CD1c-positive myeloid dendritic cell (primary cell): ENCODE measurements at regions not wholly inside any gene's neighbourhood (a gene's known extent, or its start where the extent isn't known, plus 50 kb on each side); places are given as distances from the start of the nearest gene placed in this dataset.

Experiments used
- DNase-seq: peaks from one replicate; pipeline ENCODE4 v3.0.0-alpha.2; 2016; ENCODE audit errors: extremely low spot score

- no peak for DNase-seq
These were observed 61.8 kb upstream of the PTPRD start for GRCh38 chr9:10674586-10674985.

DNA sequence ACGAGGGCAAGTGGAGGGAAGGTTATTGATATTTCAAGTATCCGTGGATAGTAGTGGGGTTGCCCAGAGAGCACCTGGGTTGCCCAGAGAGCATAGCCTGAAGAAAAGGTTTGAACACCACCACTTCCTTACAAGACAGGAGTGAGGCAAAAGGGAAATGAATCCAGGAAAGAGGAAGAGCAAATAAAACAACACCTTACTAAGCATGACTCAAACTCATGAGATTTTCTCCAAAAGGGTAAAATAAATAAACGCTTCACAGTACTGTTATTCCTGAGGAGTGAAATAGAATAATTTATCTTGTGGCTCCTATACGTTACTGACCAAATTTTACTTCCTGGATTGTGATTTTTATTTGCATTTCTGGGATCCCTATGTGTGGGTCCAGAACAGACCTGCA lies 65.2 kb upstream of the PTPRD start:
- DNase-seq = no peak

DNA sequence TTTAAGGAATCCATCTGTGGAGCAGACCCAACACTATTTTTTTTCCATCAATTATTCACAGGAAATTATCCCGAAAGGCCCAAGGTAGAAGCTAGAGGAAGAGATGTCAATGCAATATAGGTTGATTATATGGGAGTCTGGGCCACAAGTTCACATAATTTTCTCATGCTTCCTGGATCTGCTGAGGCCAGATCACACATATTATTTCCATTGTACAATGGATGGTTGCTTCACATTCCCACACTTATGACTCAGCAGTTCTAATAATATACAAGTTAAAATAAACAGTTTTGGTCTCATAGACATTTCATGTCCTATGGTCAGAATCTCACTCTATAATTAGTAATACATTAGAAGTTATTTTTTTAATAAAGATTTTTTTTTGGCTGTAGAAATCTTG lies 66.0 kb upstream of the PTPRD start:
- no peak for DNase-seq

- DNase-seq = no peak
These were observed 74.1 kb upstream of the PTPRD start for GRCh38 chr9:10686943-10687342.

DNA sequence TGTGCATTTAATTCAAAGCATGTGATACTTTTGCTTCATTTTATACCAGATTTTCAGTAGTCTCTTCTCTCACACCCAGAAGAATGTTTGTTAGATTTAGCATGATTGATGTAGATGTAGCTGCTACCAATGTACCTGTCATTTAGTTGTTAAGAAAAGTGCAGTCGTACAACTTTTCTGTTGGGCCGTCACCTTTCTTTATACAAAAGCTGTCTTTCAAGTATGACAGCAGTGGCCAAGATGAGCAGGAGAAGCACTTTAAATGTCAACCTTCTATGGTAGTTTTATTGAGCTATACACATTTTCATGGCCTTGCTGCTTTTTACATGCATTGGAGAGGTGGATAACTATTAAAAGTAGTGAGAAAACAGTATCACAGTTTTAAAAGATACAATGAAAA lies 77.7 kb upstream of the PTPRD start:
- DNase-seq = no peak

GRCh38 chr9:10697044-10697443 lies 84.2 kb upstream of the PTPRD start:
- DNase-seq = no peak

- no peak for DNase-seq
These were observed 87.5 kb upstream of the PTPRD start for GRCh38 chr9:10700291-10700690.

DNA sequence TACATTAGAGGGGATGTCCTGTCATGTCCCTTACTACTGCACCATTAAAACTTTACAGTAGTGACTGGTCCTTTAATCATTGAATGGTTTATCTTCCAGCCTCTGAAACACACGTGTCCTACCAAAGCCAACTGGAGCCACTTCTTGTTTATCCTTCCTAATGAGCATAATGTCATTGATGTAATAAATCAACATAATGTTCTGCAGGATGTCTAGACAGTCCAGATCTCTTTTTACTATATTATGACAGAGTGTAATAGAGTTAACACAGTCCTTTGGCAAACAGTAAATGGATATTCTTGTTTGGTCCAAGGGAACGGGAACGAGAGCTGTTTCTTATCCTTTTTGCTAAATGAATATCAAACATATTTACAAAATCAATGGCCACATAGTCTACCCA lies 88.1 kb upstream of the PTPRD start:
- no peak for DNase-seq

DNA sequence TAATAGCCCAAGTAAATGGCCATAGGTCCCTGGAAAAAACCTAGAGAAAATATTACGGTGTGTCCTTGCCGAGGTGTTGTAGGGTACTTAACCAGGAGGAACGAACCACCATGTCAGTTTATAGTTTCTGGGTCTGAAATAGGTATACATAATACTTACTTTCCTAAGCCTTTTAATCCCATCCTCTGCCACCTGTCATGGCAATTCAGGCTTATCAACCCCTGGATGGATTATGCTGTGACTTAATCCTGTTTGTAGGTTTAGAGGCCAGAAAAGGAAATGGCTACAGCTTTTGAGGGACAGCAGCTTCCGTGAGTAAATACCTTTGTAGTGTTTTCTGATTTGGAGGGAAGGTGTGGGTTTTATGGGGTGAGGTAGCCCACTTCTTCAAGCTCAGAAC lies 89.1 kb upstream of the PTPRD start:
- no peak for DNase-seq

GRCh38 chr9:10703139-10703538 lies 90.3 kb upstream of the PTPRD start:
- no peak for DNase-seq

DNA sequence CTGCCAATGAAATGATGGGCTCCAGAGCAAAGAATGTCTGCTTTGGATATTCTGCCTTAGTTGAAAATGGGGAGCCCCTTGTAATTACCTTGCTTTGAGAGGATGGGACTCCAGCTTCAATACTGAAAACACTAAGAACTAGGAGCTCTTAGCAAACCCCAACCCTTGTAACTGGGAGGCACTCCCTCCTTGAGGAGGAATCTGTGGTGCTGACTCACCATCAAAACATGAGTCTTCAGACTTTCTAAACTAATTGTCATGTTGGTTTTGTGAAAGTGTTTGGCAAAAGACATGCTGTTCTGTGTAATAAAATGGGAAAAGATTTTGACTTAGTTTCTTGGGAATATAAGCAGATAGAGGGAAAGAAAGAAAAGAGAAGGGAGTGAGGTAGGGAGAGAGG lies 91.9 kb upstream of the PTPRD start:
- no peak for DNase-seq

GRCh38 chr9:10705383-10705782 lies 92.6 kb upstream of the PTPRD start:
- no peak for DNase-seq

DNA sequence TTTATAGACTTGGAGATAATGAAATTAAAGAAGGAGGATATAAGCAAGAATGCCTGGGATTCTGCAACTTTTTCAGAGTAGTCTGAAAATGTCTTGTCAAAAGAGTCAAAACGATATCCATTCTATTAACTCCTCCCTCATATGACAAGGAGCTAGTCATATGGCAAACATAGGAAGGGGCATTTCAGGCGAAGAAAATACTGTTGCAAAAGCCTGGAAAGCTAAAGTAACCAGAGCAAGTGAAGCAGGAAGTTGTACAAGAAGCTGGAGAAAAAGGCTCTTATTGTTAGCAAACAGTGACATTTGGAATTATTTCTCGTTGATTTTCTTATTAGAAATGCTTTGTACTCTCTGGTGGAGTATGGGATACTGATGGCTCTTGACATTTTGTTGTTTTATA lies 94.0 kb upstream of the PTPRD start:
- no peak for DNase-seq

- no peak for DNase-seq
These were observed 108.5 kb upstream of the PTPRD start for GRCh38 chr9:10721301-10721700.

DNA sequence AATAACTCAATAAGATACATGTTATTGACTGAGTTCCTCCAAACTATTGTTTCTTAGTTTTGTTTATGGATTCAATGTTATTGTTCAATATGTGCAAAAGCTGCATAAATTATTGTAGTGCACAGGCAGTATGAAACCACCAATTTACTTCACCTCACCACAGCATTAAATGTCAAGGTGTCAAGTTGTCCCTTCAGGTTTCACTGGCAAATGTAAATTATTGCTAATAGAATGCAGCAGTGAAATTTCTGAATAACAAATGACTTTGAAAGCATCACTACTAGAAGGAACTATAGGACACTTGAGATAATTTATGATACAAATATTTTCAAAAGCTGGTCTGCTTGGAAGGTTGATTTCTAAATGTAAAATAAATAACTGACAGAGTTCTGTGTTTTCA lies 116.4 kb upstream of the PTPRD start:
- DNase-seq = no peak

GRCh38 chr9:10744669-10745068 lies 131.9 kb upstream of the PTPRD start:
- no peak for DNase-seq

- DNase-seq = no peak
These were observed 140.7 kb upstream of the PTPRD start for GRCh38 chr9:10753474-10753873.

GRCh38 chr9:10764481-10764880 lies 151.7 kb upstream of the PTPRD start:
- DNase-seq = no peak

- DNase-seq = no peak
These were observed 160.3 kb upstream of the PTPRD start for GRCh38 chr9:10773136-10773535.

- DNase-seq = no peak
These were observed 161.2 kb upstream of the PTPRD start for GRCh38 chr9:10774051-10774450.

GRCh38 chr9:10785255-10785654 lies 172.5 kb upstream of the PTPRD start:
- no peak for DNase-seq

DNA sequence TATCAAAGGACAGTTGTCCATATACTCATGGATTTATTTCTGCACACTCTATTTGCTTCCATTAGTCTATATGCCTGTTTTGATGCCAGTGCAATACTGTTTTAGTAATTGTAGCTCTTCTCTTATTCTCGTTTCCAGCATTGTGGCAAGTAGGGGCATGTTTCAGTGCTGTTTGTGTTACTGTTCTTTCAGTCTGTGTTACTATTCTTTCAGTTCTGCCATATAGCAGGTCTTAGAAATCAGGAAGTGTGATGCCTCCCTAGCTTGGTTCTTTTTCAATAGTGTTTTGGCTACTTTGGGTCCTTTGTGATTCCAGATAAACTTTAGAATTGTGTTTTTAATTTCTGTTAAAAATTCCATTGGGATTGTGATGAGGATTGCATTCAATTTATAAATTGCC lies 180.5 kb upstream of the PTPRD start:
- no peak for DNase-seq

DNA sequence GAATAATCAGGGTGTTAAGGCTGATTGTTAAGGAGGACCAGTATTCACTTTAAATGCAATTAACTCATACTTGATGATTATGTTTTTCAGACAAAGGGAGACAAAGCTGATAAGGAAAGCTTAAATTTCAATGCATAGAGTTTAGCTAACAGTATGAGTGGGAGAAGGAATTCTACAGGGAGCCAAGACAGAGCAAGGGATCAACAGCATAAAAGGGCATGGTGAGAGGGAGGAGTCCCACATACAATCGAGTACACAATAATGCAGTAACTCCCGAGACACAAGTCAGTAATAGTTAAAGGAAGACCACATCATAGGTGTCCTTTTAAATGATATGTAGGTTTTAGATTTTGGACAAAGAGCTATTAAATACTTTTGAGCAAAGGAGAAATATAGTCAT lies 191.7 kb upstream of the PTPRD start:
- DNase-seq = no peak

GRCh38 chr9:10806868-10807267 lies 194.1 kb upstream of the PTPRD start:
- no peak for DNase-seq

DNA sequence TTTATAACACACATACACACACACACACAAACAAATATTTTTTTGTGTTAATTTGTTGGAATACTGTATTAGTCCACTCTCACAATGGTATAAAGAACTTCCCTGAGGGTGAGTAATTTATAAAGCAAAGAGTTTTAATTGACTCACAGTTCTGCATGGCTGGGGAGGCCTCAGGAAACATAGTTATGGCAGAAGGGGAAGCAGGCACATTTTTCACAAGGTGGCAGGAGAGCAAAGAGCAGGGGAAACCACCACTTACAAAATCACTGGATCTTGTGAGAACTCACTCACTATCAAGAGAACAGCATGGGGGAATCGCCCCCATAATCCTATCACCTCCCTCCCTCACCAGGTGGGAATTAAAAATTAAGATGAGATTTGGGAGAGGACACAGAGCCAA lies 205.4 kb upstream of the PTPRD start:
- no peak for DNase-seq
